ENCODE measurements at regions not wholly inside any gene's neighbourhood (a gene's known extent, or its start where the extent isn't known, plus 50 kb on each side); places are given as distances from the start of the nearest gene placed in this dataset.

- TF ChIP-seq, protein P1, sequence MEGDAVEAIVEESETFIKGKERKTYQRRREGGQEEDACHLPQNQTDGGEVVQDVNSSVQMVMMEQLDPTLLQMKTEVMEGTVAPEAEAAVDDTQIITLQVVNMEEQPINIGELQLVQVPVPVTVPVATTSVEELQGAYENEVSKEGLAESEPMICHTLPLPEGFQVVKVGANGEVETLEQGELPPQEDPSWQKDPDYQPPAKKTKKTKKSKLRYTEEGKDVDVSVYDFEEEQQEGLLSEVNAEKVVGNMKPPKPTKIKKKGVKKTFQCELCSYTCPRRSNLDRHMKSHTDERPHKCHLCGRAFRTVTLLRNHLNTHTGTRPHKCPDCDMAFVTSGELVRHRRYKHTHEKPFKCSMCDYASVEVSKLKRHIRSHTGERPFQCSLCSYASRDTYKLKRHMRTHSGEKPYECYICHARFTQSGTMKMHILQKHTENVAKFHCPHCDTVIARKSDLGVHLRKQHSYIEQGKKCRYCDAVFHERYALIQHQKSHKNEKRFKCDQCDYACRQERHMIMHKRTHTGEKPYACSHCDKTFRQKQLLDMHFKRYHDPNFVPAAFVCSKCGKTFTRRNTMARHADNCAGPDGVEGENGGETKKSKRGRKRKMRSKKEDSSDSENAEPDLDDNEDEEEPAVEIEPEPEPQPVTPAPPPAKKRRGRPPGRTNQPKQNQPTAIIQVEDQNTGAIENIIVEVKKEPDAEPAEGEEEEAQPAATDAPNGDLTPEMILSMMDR (IDR thresholded peaks at IDR 0.05; ENCODE audit: poor library complexity), result no peak
- TF ChIP-seq EZH2 (IDR thresholded peaks at IDR 0.05; ENCODE audit: borderline replicate concordance), result no peak
- no peak for TF ChIP-seq EZH2phosphoT487 (IDR thresholded peaks at IDR 0.05; ENCODE audit: low read depth, severe bottlenecking, unreplicated experiment)
Measured at GRCh38 chr1:43062527-43063095, 103.9 kb upstream of the SLC2A1 start.
